Stimulated activated CD4-positive, alpha-beta T cell treated with anti-CD3 and anti-CD28 coated beads, Interleukin-1b, Interleukin-23, amount 100 ng/mL, for 1 hour (primary cell): ENCODE measurements at regions not wholly inside any gene's neighbourhood (a gene's known extent, or its start where the extent isn't known, plus 50 kb on each side); places are given as distances from the start of the nearest gene placed in this dataset.

Source experiments
- DNase-seq, 2 donors: peaks; one replicate each; pipeline ENCODE4 v3.0.0-alpha.2; 2020; ENCODE audit warnings: low read depth in 2 of 2

DNA sequence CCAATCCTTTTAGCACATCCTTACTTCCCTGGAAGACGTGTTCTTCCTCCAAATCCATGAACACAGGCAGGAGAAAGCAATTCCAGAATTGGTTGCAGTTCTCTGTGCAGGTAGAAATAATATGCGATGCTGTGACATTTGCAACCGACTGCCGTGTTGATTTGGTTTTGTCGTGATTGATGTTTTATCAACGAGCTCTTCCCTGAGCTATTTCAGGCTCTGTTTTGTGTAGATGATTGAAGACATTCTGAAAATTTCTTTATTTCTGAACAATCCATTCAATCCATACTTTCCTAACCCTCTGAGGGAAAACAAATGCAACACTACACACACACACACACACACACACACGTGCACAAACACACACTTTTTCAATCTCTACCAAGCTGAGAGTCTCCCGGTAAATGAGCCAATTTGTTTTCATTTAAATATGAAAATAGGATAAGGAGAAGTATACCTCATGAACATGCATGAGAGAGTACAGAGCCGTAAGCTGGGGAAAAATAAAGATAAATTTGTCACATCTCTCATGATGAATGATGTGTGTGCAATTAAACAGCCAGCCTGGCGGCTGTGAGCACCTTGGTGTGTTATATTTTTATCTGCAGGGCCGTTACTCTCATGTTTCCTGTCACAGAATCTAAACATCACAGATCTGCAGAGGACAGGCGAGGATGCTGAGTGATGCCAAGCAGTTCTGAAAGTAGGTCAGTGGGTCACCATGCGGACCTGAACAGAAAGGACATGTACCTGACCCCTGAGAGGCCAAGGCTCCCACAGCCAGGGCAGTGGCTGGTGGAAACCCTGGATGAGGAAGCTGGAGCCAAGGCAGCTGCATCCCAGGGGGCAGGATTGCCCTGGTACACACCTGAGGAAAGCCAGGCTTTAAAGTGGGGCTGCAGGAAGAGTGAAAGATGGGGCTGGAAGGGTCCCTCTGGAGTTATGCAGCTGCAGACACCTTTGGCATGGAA lies 64.8 kb downstream of the PDCL3 start:
- no peak for DNase-seq

DNA sequence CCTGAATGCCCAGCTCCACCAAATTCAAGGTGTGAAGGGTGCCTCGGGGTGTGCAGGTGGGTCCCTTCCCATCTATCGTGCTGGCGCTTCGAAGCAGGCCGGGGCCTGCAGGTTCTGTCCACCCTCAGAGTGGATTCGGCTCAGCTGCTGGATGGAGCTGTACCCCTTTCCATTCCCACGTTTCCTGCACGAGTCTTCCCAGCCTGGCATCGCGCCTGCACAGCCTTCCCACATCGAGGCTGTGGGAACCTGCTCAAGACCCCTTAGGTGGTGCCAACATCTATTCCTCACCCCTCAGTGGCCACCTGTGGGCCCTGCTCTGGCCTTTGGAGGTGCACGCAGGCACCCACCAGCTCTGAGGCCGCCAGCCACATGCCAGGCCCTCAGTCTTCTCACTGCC lies 65.7 kb downstream of the PDCL3 start:
- no peak for DNase-seq

- no peak for DNase-seq
These were observed 66.5 kb downstream of the PDCL3 start for GRCh38 chr2:100629309-100629708.

DNA sequence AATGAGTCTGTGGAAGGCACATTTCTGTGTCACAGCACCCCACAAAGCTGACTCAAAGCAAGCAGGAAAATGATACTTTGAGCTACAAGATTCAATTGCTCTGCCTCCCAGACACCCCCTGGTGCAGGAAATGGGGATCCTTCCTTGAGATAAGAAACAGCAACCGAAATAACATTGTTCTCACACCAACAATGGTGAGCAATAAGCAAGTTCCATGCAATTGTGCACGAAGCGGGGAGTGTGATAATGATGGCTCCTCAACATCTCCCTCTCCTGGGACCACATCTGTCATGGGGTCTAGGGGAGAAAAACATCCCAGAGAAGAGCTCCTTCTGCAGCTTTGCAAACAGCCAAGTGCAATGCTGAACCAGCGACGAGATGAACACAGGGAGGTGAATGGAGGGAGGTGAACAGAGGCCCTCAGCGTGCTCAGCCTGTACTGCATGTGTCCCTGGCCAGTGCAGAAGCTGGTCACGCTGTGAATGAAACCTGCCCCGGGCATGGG lies 67.7 kb downstream of the PDCL3 start:
- no peak for DNase-seq

- no peak for DNase-seq
These were observed 69.2 kb downstream of the PDCL3 start for GRCh38 chr2:100632037-100632436.

DNA sequence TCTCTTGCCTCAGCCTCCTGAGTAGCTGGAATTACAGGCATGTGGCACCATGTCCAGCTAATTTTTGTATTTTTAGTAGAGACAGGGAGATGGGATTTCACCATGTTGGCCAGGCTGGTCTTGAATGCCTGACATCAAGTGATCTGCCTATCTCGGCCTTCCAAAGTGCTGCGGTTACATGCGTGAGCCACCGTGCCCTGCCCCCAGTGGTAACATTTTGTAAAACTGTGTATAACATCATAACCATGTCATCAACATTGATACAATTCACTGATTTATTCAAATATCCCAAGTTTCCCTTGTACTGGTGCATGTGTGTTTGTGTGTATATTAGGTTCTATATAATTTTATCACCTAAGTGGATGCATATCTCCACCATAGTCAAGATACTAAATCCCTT lies 70.0 kb downstream of the PDCL3 start:
- no peak for DNase-seq

- DNase-seq = no peak
These were observed 77.0 kb downstream of the PDCL3 start for GRCh38 chr2:100639588-100640390.

DNA sequence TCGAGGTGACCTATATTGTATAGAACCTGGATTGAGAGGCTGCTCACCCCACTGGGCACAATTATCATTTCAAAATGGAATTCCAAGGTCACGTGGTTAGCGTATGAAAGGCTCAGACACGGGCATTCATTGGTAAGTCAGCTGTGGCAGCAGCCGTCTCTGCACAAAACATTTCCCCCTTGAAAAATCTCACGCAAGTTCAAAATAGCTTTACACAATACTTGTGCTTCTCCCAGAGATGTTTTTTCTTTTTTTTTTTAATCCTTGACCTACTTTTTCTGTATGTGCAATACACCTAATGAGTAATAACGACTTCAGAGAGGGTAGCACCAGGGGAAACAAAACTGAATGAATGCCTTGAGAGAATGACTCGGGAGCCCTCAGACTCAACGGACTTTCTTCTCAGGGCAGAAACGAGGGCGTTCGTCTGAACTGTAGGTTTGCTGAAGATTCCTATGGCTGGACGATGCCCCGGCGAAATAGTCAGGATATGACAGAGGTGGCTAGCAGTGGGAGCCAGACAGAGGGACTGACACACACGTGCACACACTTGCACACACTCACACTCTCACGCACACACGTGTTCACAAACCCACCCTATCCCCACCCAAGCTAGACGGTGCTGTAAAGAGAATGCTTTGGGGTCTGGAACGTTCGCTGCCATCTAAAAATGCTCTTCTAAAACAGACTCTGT lies 77.8 kb downstream of the PDCL3 start:
- DNase-seq = no peak

GRCh38 chr2:100641125-100641435 lies 78.3 kb downstream of the PDCL3 start:
- DNase-seq = no peak

DNA sequence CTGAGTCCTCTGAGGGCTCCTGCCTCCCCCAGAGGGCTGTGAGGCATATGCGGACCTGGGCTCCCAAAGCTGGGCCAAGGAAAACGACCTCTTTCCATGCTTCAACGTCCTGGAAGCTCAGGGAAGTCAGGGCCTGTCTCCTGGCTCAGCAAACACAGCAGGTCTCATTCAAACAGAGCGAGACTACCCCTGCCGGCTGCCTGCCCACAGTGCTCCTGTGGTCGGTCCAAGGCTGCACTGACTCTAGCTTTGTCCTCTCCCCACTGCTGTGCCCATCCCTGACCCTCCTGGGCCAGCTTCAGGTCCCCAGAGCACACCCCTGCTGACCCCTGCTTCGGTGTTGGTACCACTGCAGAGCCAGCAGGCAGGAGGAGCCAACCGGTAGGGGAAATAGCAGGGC lies 79.6 kb downstream of the PDCL3 start:
- DNase-seq = no peak

DNA sequence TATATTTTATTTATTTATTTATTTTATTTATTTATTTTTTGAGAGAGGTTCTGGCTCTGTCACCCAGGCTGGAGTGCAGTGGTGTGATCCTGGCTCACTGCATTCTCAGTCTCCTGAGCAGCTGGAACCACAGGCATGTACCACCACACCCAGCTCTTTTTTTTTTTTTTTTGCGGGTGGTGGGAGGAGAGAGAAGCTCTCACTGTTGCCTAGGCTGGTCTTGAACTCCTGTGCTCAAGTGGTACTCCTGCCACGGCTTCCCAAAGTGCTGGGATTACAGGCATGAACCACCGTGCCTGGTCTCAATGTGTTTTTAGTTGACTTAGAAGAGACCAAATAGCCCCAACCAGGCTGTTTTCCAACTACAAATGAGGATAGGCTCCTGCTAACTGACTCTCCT lies 80.7 kb downstream of the PDCL3 start:
- DNase-seq = no peak

DNA sequence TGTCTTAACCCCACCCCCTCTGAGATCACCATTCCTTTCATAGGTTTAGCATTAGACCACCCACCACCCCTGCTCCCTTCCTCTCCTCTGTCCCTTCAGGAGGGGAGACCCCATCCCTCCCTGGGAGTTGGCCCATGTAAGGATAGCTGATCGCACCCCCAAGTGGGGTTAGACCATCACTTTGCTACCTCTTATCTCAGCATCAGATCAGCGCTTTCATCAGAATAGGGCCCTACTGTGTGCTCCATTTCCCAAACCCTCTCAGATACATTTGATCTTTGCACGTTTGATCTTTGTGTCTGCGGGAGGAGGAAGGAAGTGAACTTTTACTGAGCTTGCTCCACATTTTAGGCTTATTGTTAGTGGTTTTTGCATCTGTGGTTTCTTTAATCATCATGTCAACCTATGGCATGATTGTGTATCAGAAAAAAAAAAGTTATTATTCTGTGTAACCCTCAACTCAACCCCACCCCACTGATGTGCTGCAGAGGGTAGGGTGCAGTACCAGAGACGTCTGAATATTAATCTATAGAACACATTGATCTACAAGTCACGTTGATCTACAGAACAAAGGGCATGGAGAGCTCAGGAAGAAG lies 81.2 kb downstream of the PDCL3 start:
- DNase-seq = no peak

- no peak for DNase-seq
These were observed 83.1 kb downstream of the PDCL3 start for GRCh38 chr2:100645695-100646429.

DNA sequence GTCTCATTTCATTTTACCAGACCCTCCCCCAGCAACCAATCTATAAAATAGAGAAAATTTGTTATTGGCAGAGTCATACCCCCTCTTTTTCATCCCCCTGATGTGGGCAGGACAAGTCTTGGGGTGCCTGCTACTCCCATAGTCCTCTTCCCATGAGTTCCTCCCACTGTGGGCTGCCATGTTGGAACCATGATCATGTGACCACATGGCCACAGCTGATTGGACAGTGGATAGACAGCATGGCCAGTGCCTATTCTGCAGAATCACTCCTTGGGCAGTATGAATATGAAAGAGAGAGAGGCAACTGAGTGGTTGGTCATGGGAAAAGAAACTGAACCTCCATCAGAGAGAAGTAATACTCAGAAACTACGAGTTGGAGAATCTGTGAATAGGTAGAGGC lies 84.9 kb downstream of the PDCL3 start:
- DNase-seq = no peak

DNA sequence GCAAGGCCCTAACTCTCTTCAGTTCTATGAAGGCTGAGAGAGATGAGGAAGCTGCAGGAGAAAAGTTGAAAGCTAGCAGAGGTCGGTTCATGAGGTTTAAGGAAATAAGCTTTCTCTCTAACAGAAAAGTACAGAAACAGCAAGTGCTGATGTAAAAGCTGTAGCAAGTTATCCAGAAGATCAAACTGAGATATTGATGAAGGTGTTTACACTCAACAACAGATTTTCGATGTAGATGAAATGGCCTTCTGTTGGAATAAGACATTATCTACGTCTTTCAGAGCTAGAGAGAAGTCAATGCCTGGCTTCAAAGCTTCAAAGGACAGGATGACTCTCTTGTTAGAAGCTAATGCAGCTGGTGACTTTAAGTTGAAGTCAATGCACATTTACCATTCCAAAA lies 87.4 kb downstream of the PDCL3 start:
- DNase-seq = no peak

DNA sequence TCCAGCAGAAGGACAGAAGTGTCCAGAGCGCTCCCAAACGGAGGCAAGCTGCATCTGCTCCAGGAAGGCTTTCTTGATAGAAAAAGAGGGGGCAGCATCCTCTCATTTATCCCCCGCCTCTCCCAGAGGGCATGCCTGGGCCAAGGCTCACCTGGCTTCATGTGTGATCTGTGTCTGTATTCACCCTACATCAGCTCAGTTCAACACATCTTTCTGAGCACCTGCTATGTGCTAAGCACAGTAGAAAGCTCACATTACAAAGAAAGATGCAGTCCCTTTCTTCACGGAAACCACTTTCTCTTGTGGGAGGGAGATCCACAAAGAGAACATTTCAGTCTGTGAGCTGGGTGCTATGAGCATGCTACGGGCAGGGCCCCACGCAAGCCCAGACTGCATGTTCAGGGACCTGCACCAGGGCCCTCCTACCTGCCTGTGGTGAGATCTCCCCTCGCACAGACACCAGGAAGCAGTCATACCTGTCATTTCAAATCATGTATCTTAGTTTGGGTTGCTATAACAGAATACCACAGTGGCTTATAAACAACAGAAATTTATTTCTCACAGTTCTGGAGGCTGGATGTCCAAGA lies 90.7 kb downstream of the PDCL3 start:
- DNase-seq = no peak

DNA sequence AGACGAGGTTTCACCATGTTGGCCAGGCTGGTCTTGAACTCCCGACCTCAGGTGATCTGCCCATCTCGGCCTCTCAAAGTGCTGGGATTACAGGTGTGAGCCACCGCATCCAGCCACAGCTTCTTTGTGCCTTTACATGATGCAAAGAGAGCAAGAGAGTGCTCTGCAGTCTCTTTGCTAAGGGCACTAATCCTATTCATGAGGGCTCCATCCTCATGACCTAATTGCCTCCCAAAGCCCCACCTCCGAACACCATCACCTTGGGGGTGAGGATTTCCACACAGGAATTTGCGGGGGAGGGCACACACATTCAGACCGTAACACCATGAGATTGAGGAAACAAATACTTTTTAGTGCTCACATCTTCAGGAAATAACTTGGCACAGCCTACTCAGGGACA lies 91.8 kb downstream of the PDCL3 start:
- DNase-seq = no peak

- no peak for DNase-seq
These were observed 92.7 kb downstream of the PDCL3 start for GRCh38 chr2:100655446-100655845.

DNA sequence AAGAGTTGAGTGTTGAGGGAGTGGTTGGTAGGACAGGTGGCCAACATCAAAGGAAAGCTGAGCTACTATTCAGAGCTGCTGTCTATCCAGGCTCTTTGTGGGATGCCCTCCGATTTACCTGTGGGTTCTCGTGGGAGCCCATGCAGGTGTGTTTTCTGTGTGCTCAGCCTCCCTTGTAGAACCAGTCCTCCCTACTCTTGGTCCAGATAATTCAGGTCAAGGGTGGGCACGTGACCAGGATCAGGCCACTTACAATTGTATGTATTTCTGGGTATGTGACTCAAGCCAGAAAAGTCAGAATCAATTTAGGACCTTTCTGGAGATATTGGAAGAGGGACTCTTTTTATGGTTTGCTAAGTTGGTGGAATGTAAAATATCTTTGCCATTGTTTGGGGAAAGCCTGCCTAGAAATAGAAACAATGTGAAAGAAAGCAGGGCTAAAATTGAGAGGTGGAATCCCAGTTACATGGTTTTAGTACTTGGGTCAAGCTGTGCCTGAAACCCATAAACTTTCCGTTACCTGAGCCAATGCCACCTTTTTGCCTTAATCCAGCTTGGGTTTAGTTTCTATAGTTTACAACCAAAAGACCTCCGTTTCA lies 93.2 kb downstream of the PDCL3 start:
- DNase-seq = no peak

- DNase-seq = no peak
These were observed 95.2 kb downstream of the PDCL3 start for GRCh38 chr2:100658017-100658416.
